IMR-90 (cell line): ENCODE measurements at regions not wholly inside any gene's neighbourhood (a gene's known extent, or its start where the extent isn't known, plus 50 kb on each side); places are given as distances from the start of the nearest gene placed in this dataset.

Source experiments
- ATAC-seq: fragments of 200-7000 bp; cut with Tn5 transposase; 2 replicates; pipeline ENCODE4 v1.9.1; 2020; ENCODE audit warnings: low read depth, mild to moderate bottlenecking, moderate library complexity
- BruUV-seq: library from RNA; stranded (reverse); fragments of 400-500 nt; replicated peaks from 2 replicates; lab custom pipeline; 2021; lab: Mats Ljungman, UMichigan
- CTCF ChIA-PET: fragments of 300-600 bp; formaldehyde crosslinking; extraction: SDS; loops from one replicate; lab custom pipeline; 2021; ENCODE audit warnings: antibody characterized with exemption; lab: Yijun Ruan, JAX
- POLR2A ChIA-PET: fragments of 300-600 bp; sonication (Branson Sonifier 250); formaldehyde crosslinking; loops from one replicate; lab custom pipeline; 2022; ENCODE audit warnings: antibody characterized with exemption; ENCODE audit not compliant: unreplicated experiment; lab: Charles Lee
- DNase-seq: peaks from one replicate; pipeline ENCODE4 v3.0.0; 2013
- H2AFZ ChIP-seq: replicated peaks from 2 replicates; pipeline ENCODE3; 2013; ENCODE audit warnings: low read length, mild to moderate bottlenecking; ENCODE audit not compliant: poor library complexity
- H2AK5ac ChIP-seq: 2 replicates; pipeline ENCODE4 v1.6.1; 2013; ENCODE audit warnings: low read depth, low read length, inconsistent platforms
- H2AK9ac ChIP-seq: replicated peaks from 2 replicates; pipeline ENCODE3; 2013; ENCODE audit warnings: mild to moderate bottlenecking, low read depth, low read length, moderate library complexity; ENCODE audit not compliant: poor library complexity
- H2BK120ac ChIP-seq: 2 replicates; pipeline ENCODE4 v1.6.1; 2013; ENCODE audit warnings: low read depth, low read length, inconsistent platforms
- H2BK15ac ChIP-seq: 3 replicates; pipeline ENCODE4 v1.6.1; 2013; ENCODE audit warnings: low read depth, low read length, inconsistent platforms
- H2BK20ac ChIP-seq: 2 replicates; pipeline ENCODE4 v1.6.1; 2013; ENCODE audit warnings: low read depth, mild to moderate bottlenecking, inconsistent platforms, low read length, moderate library complexity
- H2BK5ac ChIP-seq: 2 replicates; pipeline ENCODE4 v1.6.1; 2013; ENCODE audit warnings: mild to moderate bottlenecking, low read depth, low read length, inconsistent platforms; ENCODE audit not compliant: poor library complexity, severe bottlenecking
- H3K14ac ChIP-seq: replicated peaks from 2 replicates; pipeline ENCODE4 v1.6.1; 2013; ENCODE audit warnings: low read depth, low read length, inconsistent platforms
- H3K18ac ChIP-seq: 2 replicates; pipeline ENCODE4 v1.6.1; 2013; ENCODE audit warnings: low read depth, low read length, control low read depth
- H3K23ac ChIP-seq: 2 replicates; pipeline ENCODE4 v1.6.1; 2013; ENCODE audit warnings: low read depth, low read length, inconsistent platforms
- H3K27ac ChIP-seq: 2 replicates; pipeline ENCODE4 v1.5.1; 2013; ENCODE audit warnings: mild to moderate bottlenecking, control low read depth, low read length; ENCODE audit not compliant: insufficient read depth
- H3K27me3 ChIP-seq: 2 replicates; pipeline ENCODE4 v1.6.1; 2013; ENCODE audit warnings: low read length; ENCODE audit not compliant: control insufficient read depth, insufficient read depth
- H3K36me3 ChIP-seq: 2 replicates; pipeline ENCODE4 v1.6.1; 2013; ENCODE audit warnings: low read length, mixed read lengths; ENCODE audit not compliant: control insufficient read depth, insufficient read depth
- H3K4ac ChIP-seq: 2 replicates; pipeline ENCODE4 v1.6.1; 2013; ENCODE audit warnings: low read depth, low read length, inconsistent platforms
- H3K4me1 ChIP-seq: 2 replicates; pipeline ENCODE4 v1.6.1; 2013; ENCODE audit warnings: low read length, mixed read lengths; ENCODE audit not compliant: control insufficient read depth, insufficient read depth
- H3K4me2 ChIP-seq: 2 replicates; pipeline ENCODE4 v1.6.1; 2013; ENCODE audit warnings: low read depth, mild to moderate bottlenecking, control low read depth, low read length, moderate library complexity
- H3K4me3 ChIP-seq: 2 replicates; pipeline ENCODE4 v1.5.1; 2013; ENCODE audit warnings: low read depth, mild to moderate bottlenecking, control low read depth, low read length, moderate library complexity; ENCODE audit not compliant: insufficient read depth
- H3K56ac ChIP-seq: 2 replicates; pipeline ENCODE4 v1.6.1; 2013; ENCODE audit warnings: low read length, inconsistent platforms; ENCODE audit not compliant: insufficient read depth; ENCODE audit errors: extremely low read depth
- H3K79me1 ChIP-seq, 2 experiments: 2 replicates each; pipeline ENCODE4 v1.6.1; 2013; ENCODE audit warnings: low read length in 2 of 2, inconsistent platforms in 1 of 2, low read depth in 1 of 2
- H3K9ac ChIP-seq: 2 replicates; pipeline ENCODE4 v1.6.1; 2013; ENCODE audit warnings: low read depth, low read length, control low read depth
- H3K9me1 ChIP-seq: 2 replicates; pipeline ENCODE4 v1.6.1; 2013; ENCODE audit warnings: low read length, inconsistent platforms; ENCODE audit not compliant: insufficient read depth
- H3K9me3 ChIP-seq: 2 replicates; pipeline ENCODE4 v1.6.1; 2013; ENCODE audit warnings: low read length; ENCODE audit not compliant: control insufficient read depth, insufficient read depth
- H4K20me1 ChIP-seq: 2 replicates; pipeline ENCODE4 v1.6.1; 2013; ENCODE audit warnings: low read length, inconsistent platforms; ENCODE audit not compliant: insufficient read depth
- H4K5ac ChIP-seq: 2 replicates; pipeline ENCODE4 v1.6.1; 2013; ENCODE audit warnings: mild to moderate bottlenecking, low read depth, low read length, control low read depth
- H4K8ac ChIP-seq, 2 experiments: 2 replicates each; pipeline ENCODE4 v1.6.1; 2013; ENCODE audit warnings: low read depth in 2 of 2, low read length in 2 of 2, control low read depth in 1 of 2, inconsistent platforms in 1 of 2
- H4K91ac ChIP-seq: 2 replicates; pipeline ENCODE4 v1.6.1; 2013; ENCODE audit warnings: low read depth, low read length, inconsistent platforms; ENCODE audit not compliant: insufficient read depth
- BHLHE40 ChIP-seq: fragments of 150-350 bp; IDR thresholded peaks from 2 replicates; pipeline ENCODE4 v1.6.1; 2016; ENCODE audit warnings: mild to moderate bottlenecking, low read depth, low read length
- CEBPB ChIP-seq: IDR thresholded peaks from 2 replicates; pipeline ENCODE4 v1.6.1; 2012; ENCODE audit warnings: low read depth, low read length, improper control_type of control experiment
- CHD1 ChIP-seq: IDR thresholded peaks from 2 replicates; pipeline ENCODE4 v1.6.1; 2012; ENCODE audit warnings: low read depth, low read length, improper control_type of control experiment
- FOS ChIP-seq: fragments of 150-350 bp; IDR thresholded peaks from 2 replicates; pipeline ENCODE4 v1.6.1; 2016; ENCODE audit warnings: low read depth, low read length
- MAFK ChIP-seq: IDR thresholded peaks from 2 replicates; pipeline ENCODE4 v1.6.1; 2012; ENCODE audit warnings: low read depth, low read length, improper control_type of control experiment
- NFE2L2 ChIP-seq: fragments of 150-350 bp; IDR thresholded peaks from 2 replicates; pipeline ENCODE4 v1.6.1; 2016; ENCODE audit warnings: low read depth, mild to moderate bottlenecking, low read length
- POLR2A ChIP-seq: IDR thresholded peaks from 2 replicates; pipeline ENCODE4 v1.6.1; 2012; ENCODE audit warnings: mild to moderate bottlenecking, low read depth, low read length
- RAD21 ChIP-seq: IDR thresholded peaks from 2 replicates; pipeline ENCODE4 v1.6.1; 2012; ENCODE audit warnings: low read length, improper control_type of control experiment
- RCOR1 ChIP-seq: IDR thresholded peaks from 2 replicates; pipeline ENCODE4 v1.6.1; 2012; ENCODE audit warnings: mild to moderate bottlenecking, low read length, improper control_type of control experiment; ENCODE audit not compliant: insufficient replicate concordance
- RFX5 ChIP-seq: IDR thresholded peaks from 2 replicates; pipeline ENCODE4 v1.8.0; 2012; ENCODE audit warnings: low read depth, mild to moderate bottlenecking, low read length, moderate library complexity
- SMC3 ChIP-seq: fragments of 150-350 bp; IDR thresholded peaks from 2 replicates; pipeline ENCODE4 v1.6.1; 2016; ENCODE audit warnings: low read depth, mild to moderate bottlenecking, antibody characterized with exemption, low read length, moderate library complexity
- dilution Hi-C: fragments of 300-500 bp; cut with HindIII; formaldehyde crosslinking; loops from one replicate; pipeline ENCODE4 v1.14.3; 2018; ENCODE audit warnings: low sequenced_read_pairs; ENCODE audit not compliant: unreplicated experiment
- in situ Hi-C: fragments of 300-500 bp; cut with MboI; formaldehyde crosslinking; loops from 3 replicates; pipeline ENCODE4 v1.14.3; 2019; ENCODE audit warnings: low sequenced_read_pairs, inconsistent platforms, mixed read lengths
- intact Hi-C: fragments of 100-400 bp; cut with micrococcal nuclease; formaldehyde crosslinking; loops from 2 replicates; pipeline ENCODE4 v1.10.0; 2022
- TF ChIP-seq, protein P1 (sequence below): conservative IDR thresholded peaks from 2 replicates; pipeline ENCODE4 v1.5.1; 2012; ENCODE audit warnings: mild to moderate bottlenecking, low read depth, low read length, improper control_type of control experiment
- TF ChIP-seq, protein P2 (sequence below): fragments of 150-350 bp; IDR thresholded peaks from 2 replicates; pipeline ENCODE4 v1.6.1; 2017; ENCODE audit warnings: mild to moderate bottlenecking, antibody characterized with exemption, low read length, low read depth
- TF ChIP-seq, protein P3 (sequence below): fragments of 150-350 bp; IDR thresholded peaks from 2 replicates; pipeline ENCODE4 v1.6.1; 2016; ENCODE audit warnings: low read depth, mild to moderate bottlenecking, low read length, moderate library complexity, borderline replicate concordance

DNA sequence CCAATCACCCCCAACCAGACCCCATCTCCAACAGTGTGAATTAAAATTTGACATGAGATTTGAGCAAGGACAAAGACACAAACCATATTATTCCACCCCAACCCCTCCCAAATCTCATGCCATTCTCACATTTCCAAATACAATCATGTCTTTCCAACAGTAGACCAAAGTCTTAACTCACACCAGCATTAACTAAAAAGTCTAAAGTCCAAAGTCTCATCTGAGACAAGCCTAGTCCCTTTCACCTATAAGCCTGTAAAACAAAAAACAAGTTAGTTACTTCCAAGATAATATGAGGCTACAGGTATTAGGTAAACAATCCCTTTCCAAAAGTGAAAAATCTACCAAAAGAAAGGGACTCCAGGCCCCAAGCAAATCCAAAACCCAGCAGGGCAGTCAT lies 140.6 kb upstream of the NR4A3 start:
- no peak overlapping the region for H2AK5ac ChIP-seq
- H2AK9ac ChIP-seq: no peak overlapping the region
- no peak overlapping the region for H3K27ac ChIP-seq
- H3K9ac ChIP-seq: no peak overlapping the region
- H3K36me3 ChIP-seq: no peaks in the 10 kb centered on the region
- H3K14ac ChIP-seq: no peak overlapping the region
- no peak overlapping the region for H3K56ac ChIP-seq
- no peak overlapping the region for H3K4me3 ChIP-seq
- no peak overlapping the region for H2BK5ac ChIP-seq
- no peaks in the 10 kb centered on the region for H3K9me3 ChIP-seq
- no peak overlapping the region for H4K8ac ChIP-seq
- H4K5ac ChIP-seq: no peak overlapping the region
- DNase-seq (no peak), ATAC-seq (no peak)
- no peaks in the 10 kb centered on the region for H3K9me1 ChIP-seq
- H4K20me1 ChIP-seq: no peaks in the 10 kb centered on the region
- H3K79me1 ChIP-seq: no peaks in the 10 kb centered on the region
- H4K91ac ChIP-seq: no peak overlapping the region
- in situ Hi-C loops: no loop called here
- no peak overlapping the region for H2BK120ac ChIP-seq
- no peak overlapping the region for H3K4ac ChIP-seq
- dilution Hi-C loops: no loop called here
- no peak overlapping the region for H3K23ac ChIP-seq
- BruUV-seq: no TSS peak
- POLR2A ChIA-PET: no interaction called here
- H2BK15ac ChIP-seq: no peak overlapping the region
- TF ChIP-seq SMC3 (no peak), FOS (no peak), CEBPB (no peak), POLR2A (no peak), CHD1 (no peak), BHLHE40 (no peak), MAFK (no peak), RCOR1 (no peak), RFX5 (no peak), RAD21 (no peak), NFE2L2 (no peak)
- TF ChIP-seq, protein P1, sequence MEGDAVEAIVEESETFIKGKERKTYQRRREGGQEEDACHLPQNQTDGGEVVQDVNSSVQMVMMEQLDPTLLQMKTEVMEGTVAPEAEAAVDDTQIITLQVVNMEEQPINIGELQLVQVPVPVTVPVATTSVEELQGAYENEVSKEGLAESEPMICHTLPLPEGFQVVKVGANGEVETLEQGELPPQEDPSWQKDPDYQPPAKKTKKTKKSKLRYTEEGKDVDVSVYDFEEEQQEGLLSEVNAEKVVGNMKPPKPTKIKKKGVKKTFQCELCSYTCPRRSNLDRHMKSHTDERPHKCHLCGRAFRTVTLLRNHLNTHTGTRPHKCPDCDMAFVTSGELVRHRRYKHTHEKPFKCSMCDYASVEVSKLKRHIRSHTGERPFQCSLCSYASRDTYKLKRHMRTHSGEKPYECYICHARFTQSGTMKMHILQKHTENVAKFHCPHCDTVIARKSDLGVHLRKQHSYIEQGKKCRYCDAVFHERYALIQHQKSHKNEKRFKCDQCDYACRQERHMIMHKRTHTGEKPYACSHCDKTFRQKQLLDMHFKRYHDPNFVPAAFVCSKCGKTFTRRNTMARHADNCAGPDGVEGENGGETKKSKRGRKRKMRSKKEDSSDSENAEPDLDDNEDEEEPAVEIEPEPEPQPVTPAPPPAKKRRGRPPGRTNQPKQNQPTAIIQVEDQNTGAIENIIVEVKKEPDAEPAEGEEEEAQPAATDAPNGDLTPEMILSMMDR: no peak
- TF ChIP-seq, protein P2, sequence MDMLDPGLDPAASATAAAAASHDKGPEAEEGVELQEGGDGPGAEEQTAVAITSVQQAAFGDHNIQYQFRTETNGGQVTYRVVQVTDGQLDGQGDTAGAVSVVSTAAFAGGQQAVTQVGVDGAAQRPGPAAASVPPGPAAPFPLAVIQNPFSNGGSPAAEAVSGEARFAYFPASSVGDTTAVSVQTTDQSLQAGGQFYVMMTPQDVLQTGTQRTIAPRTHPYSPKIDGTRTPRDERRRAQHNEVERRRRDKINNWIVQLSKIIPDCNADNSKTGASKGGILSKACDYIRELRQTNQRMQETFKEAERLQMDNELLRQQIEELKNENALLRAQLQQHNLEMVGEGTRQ: no peak
- TF ChIP-seq, protein P3, sequence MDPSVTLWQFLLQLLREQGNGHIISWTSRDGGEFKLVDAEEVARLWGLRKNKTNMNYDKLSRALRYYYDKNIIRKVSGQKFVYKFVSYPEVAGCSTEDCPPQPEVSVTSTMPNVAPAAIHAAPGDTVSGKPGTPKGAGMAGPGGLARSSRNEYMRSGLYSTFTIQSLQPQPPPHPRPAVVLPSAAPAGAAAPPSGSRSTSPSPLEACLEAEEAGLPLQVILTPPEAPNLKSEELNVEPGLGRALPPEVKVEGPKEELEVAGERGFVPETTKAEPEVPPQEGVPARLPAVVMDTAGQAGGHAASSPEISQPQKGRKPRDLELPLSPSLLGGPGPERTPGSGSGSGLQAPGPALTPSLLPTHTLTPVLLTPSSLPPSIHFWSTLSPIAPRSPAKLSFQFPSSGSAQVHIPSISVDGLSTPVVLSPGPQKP: no peak
- intact Hi-C loops: no loop called here
- no peaks in the 10 kb centered on the region for H3K27me3 ChIP-seq
- CTCF ChIA-PET: no interaction called here
- H3K4me1 ChIP-seq: peaks cover 5% of the 10 kb centered on the region
- H2BK20ac ChIP-seq: no peak overlapping the region; the same call in 1 of the 2 replicates
- no peak overlapping the region for H2AFZ ChIP-seq
- H3K18ac ChIP-seq: no peak overlapping the region
- no peak overlapping the region for H3K4me2 ChIP-seq
